Renal cortex interstitium (tissue), 11 donors: ENCODE measurements at regions not wholly inside any gene's neighbourhood (a gene's known extent, or its start where the extent isn't known, plus 50 kb on each side); places are given as distances from the start of the nearest gene placed in this dataset.

Source experiments
- DNase-seq, 11 donors: peaks; one replicate each; pipeline ENCODE4 v3.0.0-alpha.2; 2013; ENCODE audit warnings: low read depth in 9 of 11, low spot score in 4 of 11; ENCODE audit errors: extremely low read depth in 1 of 11

DNA sequence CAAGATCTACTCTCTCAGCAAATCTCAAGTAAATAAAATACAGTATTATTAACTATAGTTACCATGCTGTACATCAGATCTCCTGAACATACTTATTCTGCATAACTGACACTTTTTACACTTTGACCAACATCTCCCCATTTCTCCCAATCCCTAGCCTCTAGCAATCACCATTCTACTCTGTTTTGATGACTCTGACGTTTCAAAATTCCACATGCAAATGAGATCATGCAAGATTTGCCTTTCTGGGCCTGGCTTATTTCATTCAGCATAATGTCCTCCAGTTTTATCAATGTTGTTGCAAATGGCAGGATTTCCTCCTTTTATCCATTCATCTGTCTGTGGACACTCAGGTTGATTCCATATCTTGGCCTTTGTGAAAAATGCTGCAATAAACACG lies 266.3 kb downstream of the RFPL4B start:
- DNase-seq = no peak

DNA sequence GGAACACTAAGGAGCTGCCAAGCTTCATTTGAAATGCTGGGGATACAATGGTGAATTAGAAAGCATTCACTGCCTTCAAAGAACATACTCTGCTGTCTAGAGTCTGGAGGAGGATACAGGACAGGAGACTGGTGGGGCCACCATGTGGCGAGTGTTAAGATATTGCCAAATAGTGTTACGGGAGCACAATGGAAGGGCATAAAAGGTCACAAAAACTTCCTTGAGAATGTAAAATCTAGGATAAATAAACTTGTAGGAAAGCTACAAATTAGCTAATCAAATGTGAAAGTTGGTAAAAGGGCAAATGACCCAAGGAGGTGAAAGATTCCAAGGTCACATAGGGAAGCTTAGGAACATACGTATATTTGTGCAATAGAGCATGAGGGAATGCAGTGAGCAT lies 271.7 kb downstream of the RFPL4B start:
- no peak for DNase-seq

DNA sequence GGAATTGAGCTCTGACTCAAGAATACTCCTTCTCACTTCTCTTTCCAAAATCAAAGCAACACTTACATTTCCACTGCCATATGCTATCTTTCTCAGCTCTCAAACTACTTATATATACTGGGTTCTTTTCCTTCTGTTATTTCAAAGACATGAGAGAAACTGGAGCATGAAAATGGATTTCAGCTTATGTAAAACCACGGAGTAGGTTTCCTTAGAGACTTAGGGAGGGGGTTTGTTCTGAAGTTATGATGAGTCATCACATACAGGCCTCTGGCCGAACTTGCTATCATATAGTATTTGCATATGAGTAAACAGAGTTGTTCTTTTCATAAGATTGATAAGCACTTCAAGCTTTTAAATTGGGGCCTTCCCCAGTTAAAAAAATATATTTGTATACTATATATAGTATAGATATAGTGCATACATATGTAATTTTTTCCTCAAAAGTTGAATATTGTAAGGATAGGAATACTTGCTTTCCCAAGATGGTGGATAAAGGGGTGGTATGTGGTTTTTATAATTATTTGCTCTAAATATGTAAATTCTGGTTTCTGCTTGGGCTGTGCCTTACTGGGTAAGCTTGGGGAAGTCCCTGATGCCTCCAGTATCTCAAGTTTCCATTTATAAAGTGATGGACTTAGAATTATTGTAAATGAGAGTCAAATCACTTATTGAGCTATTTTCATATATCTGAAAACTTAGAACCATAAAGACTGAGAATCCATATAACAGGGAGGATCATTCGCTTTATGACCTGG lies 273.9 kb downstream of the RFPL4B start:
- DNase-seq = no peak

DNA sequence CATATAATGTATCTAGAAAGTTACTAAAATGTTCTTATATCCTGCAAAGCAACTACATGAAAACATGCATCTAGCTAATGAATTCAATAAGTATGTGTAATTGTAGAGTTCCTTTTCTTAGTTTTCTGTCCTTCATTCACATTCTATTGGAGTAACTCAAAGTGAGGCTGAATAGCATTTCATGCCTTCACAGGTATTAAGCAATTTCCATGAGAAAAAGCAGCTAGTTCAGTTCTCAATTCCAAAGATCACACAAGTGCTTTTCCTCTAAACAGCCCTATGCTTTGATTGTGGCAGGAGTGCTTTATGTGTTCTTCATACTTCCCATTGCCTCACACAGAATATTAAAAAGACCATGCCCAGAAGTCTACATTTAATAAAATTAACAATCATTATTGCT lies 274.9 kb downstream of the RFPL4B start:
- DNase-seq = no peak

DNA sequence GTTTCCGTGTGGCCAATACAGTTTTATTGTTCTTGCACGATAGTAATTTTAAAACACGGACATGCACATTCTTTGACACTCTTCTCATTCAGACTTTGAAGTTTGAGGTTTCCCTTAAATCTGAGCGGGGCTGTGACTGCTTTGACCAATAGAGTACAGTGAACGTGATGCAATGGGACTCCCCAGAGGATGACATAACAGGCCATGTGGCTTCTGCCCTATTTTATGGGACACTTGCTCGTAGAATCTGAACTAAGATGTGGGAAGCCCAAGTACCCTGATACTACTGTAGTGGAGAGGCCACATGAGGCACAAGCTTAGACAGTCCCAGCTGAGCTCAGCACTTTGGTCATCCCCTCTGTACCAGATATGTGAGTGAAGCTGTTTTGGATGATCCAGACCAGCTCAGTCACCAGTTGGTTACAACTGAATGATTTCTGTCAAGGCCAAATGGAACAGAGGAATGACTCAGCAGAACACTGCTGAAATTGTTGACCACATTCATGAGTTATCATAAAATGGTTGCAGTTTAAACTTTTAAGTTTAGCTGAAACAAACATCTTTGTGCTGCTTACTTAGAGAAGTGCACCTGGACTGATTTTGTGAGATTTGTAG lies 279.4 kb downstream of the RFPL4B start:
- no peak for DNase-seq

DNA sequence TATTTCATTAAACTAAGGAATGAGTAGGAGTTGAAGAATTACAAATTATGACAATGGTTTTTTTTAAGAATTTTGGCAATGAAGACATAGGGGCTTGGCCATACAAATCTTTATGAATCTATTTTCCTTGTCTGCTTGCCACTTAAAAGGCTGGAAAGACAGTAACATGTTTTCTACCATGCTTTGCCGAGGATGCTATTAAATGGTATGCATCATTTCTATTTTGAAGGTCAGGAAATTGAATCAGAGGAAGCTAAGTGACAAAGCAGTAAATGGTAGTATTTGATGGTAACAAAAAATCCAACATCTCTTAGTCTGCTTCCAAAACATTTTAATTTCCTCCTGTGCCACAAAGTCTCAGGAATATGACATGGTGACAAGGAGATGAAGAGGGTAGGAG lies 287.2 kb downstream of the RFPL4B start:
- DNase-seq = no peak

DNA sequence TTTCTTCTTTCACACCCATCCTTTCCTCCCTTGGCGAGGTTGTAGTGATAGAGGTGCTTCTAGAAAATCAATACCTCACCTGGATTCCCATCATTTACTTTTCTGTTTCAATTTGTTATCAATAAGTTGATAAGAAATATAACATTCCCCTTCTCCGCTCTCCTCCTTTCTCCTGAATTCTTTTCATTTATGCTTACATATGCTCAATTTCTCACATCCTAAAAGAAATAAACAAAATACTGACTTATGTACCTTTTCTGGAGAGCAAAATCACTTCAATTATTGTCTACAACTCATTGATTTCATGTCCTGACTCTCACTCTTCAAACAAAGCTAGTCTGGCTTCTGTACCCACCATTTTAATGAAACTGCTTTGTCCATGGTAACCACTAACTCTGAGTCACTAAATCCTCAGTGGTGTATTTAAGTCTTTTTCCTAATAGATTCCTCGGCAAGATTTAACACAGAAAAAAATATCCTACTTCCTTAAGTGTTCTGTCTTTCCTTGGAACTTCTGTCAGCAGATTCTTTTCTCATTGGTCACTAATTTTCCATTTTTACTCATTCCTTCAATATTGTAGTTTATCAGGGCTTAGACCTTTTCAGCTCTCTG lies 289.6 kb downstream of the RFPL4B start:
- no peak for DNase-seq

DNA sequence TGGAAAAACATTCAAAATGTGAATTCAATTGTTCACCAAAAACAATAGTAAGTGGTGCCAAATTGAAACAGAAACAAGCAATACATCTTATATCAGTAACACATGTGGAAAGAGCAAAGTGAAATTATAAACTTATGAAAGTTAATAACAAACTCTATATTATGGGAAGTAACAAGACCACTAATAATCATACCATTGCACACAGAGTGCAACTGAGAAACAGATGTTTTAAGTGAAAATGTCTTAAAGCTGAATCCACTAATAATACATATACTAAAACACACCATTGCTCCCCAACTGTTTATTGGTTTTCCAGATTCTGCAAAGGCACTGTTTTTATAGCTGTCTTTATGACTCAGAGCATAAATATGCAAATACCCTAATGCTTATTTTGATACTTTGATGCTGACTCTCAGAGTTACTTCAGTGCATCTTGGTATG lies 292.3 kb downstream of the RFPL4B start:
- no peak for DNase-seq

DNA sequence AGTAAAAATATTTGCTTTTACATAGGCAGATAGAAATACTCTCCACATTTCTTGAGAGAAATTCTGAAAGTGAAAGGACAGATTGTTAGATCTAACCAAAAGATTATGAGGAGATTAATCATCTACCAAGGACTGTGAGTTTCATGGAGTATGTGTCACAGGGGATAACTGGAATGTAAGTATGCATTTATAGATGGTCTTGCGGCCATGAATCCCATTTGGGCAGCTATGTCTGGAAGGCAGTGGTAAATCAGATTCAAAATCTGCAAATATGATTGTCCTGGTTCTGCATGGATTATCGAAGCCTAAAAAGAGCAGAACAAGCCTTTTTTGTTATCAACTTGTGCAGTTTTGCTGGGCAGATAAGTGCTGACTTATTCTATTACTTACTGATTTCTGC lies 293.8 kb downstream of the RFPL4B start:
- no peak for DNase-seq

DNA sequence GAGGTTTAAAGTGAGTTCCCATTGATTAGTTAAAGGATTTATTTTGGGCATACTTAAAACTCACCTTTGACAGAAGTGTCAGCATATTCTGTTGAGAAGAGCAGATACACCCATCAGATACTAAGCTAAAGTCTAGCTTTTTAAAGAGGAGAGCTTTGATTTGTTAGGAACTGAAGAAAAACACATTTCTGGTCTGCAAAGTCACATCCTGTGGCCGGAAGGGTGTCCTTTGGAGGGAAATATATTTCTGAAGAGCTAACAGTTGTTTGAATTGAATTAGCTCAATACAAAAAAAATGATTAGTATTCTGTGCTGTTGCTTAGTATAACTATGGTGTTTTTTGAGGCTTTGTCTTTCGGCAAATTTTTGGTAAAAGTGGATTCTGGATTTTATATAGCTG lies 302.7 kb downstream of the RFPL4B start:
- DNase-seq = no peak

DNA sequence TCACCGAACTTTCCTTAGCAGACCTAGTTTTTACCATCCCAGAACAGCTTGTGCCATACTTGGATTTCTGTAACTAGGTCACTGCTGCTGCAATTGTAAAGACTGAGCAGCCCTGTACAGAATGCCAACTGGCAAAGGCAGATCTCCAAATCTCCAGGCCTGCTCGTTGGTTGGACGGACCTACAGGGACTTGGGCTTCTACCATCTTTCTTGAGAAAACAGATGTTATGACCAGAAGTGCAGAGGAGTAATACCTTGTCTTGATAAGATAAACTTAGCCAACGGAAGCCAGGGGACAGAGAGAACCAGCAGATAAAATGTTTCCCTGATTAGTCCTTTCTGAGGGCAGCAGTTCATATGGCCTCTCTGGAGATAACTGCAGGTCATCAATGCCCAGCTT lies 304.1 kb downstream of the RFPL4B start:
- no peak for DNase-seq

DNA sequence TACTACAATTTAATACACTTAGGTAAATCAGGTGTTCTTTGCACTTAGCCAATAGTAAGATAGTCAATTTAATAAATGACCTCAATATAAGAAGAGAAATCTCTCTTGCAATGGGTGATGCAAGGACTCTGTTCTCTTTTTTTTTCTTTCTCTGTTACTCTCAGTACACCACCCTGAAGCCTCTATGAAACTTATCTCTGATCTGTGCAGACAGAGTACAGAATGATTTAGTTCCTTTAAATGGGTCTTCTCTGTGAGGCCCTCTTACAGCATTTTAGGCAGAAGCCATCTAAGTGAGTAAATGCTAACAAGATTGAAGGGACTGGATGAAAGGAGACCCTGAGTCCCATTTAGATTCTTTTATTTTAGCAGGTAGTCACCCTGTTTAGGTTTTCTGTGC lies 312.8 kb downstream of the RFPL4B start:
- DNase-seq = no peak

DNA sequence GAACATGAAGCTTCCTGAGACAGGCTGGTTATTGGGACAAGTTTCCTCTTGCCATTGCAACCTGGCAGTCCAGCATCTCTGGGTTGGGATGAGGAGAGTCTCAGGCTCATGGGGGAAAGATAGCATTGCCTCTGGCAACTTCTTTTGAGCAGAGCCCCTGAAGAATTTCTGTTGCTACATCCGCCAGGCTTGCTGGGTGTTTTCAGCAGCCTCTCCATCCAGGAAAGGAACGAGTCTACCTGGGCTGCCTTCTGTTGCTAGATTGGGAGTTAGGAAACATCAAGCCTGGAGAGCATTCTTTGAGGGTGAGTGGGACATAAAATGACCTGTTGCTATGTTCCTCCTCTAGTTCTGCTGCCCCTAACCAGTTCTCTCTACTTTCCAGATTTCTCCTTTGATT lies 313.5 kb downstream of the RFPL4B start:
- no peak for DNase-seq

DNA sequence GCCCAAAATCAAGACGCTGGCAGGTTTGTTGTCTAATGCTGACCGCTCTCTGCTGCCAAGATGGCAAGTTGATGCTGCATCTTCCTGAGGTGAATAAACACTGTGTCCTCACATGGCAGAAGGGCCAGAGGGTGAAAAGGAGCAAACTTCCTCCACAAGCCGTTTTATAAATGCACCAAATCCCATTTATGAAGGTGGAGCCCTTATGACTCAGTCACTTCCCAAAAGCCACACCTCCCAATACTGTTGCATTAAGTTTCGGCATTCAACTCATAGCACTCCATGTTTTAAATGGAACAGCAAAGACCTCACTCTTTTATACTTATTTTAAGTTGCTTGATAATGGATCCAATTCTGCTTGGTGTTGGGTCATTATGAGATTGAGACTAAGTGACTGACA lies 316.6 kb downstream of the RFPL4B start:
- no peak for DNase-seq

DNA sequence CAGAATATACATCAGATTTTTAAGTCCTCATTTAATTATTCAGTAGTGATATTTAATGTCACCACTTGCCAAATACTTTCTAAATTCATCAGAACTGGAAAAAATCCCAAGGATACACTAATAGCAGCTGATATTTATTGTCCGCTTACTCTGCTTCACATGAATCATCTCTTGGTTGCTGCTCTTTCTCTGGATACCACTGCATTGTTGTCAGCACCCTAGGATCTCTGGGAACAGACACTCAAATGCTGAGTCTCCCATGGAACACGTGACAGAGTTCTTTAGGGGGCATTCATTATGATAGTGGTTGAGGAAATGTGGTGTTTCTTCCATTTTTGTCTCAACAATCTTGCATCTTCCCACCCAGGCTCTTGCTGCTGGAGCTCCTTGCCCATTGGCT lies 318.0 kb downstream of the RFPL4B start:
- DNase-seq = no peak

DNA sequence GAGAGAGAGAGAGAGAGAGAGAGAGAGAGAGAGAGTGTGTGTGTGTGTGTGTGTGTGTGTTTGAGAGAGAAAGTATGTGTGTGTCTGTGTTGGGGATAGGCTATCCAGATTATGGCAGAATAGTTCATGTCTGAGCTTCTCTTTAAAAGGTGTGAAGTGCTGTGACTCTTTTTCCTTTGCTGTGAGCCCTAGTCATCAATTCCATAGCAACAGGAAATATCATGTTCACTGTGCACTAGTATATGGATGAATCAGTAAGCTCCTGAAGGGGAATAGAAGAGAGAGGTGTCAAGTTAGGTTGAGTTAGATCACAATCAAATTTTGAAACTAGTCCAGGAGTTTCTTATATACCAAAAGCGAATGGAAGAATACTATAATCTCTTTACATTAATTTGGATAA lies 318.7 kb downstream of the RFPL4B start:
- no peak for DNase-seq

DNA sequence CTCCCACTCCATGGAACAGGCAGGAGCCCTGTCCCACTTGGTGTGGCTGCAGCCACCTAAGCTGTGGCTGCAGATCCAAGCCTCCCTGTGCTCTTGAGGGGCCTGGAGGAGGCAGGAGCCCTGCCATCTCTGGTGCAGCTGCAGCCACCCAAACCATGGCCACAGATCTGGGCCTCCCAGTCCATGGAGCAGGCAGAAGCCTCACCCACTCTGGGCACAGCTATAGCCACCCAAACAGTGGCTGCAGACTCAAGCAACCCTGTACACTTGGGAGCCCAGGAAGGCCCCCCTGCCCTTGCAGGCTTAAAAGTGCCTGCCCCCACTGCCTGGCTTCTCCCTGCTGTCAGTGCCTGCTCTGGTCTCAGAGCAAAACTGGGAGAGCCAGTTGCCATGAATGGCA lies 320.3 kb downstream of the RFPL4B start:
- no peak for DNase-seq

DNA sequence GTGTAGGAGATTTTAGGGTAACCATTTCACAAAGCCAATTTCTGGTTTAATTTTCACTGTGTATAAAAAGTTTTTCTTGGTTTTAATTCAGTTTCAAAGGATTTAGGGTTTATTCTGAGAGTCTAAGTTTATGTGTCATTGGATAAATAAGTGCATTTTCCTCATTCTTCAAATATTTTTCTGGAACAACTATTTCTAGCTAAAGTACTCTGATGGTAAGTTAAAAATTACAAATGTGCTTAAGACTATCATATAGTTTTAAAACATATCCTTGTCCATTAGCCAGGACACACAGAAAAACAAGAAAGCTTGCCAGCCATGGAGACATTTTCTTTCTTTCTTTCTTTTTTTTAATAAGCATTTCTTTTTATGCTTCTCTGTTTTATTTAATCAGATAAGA lies 333.0 kb downstream of the RFPL4B start:
- no peak for DNase-seq

DNA sequence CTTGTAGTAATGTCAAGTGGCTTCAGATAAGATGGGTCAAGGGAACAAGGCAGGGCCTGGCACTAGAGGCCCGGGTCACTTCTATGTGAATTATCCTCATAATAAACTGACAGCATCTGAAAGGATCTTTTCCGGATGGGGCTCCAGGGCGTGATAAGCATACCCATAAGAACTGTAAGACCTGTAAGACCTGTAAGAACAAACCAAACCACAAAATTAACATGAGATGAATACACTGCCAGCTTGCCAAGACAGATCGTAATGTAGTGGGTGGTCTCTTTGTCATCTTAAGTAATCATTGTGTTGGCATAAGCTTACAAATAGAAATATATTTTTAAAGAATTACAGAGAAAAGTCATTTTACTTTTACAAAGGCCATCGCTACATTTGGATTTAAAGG lies 334.9 kb downstream of the RFPL4B start:
- no peak for DNase-seq

DNA sequence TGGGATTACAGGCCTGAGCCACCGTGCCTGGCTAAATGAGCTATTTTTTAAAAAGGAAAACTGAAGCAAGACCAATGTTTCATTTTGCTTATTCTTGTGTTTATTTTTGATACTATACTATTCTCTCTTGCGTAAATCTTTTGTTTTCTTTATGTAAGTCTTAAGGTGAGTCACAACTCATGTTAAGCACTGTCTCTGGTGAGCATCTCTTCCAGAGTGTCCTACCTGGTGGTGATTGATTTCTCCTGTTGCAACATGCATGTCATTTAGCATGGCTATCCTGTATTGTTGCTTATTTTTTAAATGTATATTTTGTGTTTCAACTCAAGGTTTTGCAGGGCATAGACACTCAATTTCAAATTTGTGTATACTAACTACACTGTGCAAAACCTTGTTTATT lies 336.0 kb downstream of the RFPL4B start:
- no peak for DNase-seq

DNA sequence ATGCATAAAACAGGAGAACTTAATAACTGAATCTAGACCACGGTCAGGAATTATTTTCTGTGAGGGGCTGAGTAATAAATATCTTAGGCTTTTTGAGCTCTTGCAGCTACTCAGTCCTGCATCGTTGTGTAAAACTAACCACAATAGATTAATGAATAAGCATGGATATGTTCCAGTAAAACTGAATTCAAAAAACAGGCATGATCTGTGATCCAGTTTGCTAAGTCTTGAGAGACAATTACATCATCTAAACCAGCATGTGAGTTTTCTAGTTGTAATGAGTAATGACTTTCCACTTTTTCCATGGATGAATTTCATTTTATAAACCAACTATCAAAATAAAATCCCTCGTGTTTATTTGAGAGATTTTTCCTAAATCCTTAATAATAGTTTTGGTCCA lies 336.8 kb downstream of the RFPL4B start:
- DNase-seq = no peak
